GM10266 (cell line): ENCODE measurements at regions not wholly inside any gene's neighbourhood (a gene's known extent, or its start where the extent isn't known, plus 50 kb on each side); places are given as distances from the start of the nearest gene placed in this dataset.

Experiments used
- DNase-seq: peaks from one replicate; pipeline ENCODE4 v3.0.0; 2012; ENCODE audit errors: extremely low spot score
- CTCF ChIP-seq: IDR thresholded peaks from 2 replicates; pipeline ENCODE4 v1.5.1; 2012; ENCODE audit warnings: mild to moderate bottlenecking, low read depth; ENCODE audit not compliant: control insufficient read depth, insufficient read depth; ENCODE audit errors: missing control alignments

GRCh38 chr5:18496041-18496440, 861.8 kb downstream of the TAF11L14 start:
- no peak for DNase-seq
- TF ChIP-seq CTCF: no peak

GRCh38 chr5:18497089-18497488, 862.8 kb downstream of the TAF11L14 start:
- no peak for TF ChIP-seq CTCF
- DNase-seq: no peak

GRCh38 chr5:18503797-18504328, 869.6 kb downstream of the TAF11L14 start:
- no peak for TF ChIP-seq CTCF
- no peak for DNase-seq

GRCh38 chr5:18507114-18507513, 872.9 kb downstream of the TAF11L14 start:
- DNase-seq: no peak
- TF ChIP-seq CTCF: no peak

- TF ChIP-seq CTCF: no peak
These were observed 883.6 kb downstream of the TAF11L14 start for GRCh38 chr5:18517641-18518380.

GRCh38 chr5:18523380-18523779, 889.1 kb downstream of the TAF11L14 start:
- DNase-seq: no peak
- no peak for TF ChIP-seq CTCF

More at GRCh38 chr5:18517641-18518380, 883.6 kb downstream of the TAF11L14 start:
- DNase-seq: no peak

GRCh38 chr5:18526792-18527405, 892.6 kb downstream of the TAF11L14 start:
- TF ChIP-seq CTCF: no peak
- no peak for DNase-seq
